K562 (cell line): ENCODE measurements at regions not wholly inside any gene's neighbourhood (a gene's known extent, or its start where the extent isn't known, plus 50 kb on each side); places are given as distances from the start of the nearest gene placed in this dataset.

Experiments
- ATAC-seq: fragments of 200-7000 bp; cut with Tn5 transposase; 3 replicates; pipeline ENCODE4 v1.9.1; 2020; ENCODE audit warnings: moderate library complexity
- BruUV-seq: library from RNA; stranded (reverse); fragments of 400-500 nt; replicated peaks from 2 replicates; lab custom pipeline; 2021; lab: Mats Ljungman, UMichigan
- CTCF ChIA-PET: fragments of 300-600 bp; formaldehyde crosslinking; extraction: SDS; loops from one replicate; lab custom pipeline; 2021; ENCODE audit warnings: low intra/inter-chr PET ratio; lab: Yijun Ruan, JAX
- POLR2A ChIA-PET: fragments of 300-600, 350-650 bp; sonication (Branson Sonifier 250); formaldehyde crosslinking; extraction: SDS; loops from one replicate; lab custom pipeline; 2021; ENCODE audit warnings: antibody characterized with exemption, inconsistent platforms; lab: Yijun Ruan, JAX
- DNase-seq, 4 experiments: peaks; one replicate each; pipeline versions ENCODE4 v3.0.0 to v3.0.0-alpha.2; 2011 to 2018; ENCODE audit warnings: low spot score in 3 of 4, mixed read lengths in 3 of 4; ENCODE audit errors: extremely low read depth in 1 of 4
- FAIRE-seq: peaks from 2 replicates; lab custom pipeline; 2011; peaks lifted over from hg19 to GRCh38; lab: Jason Lieb, UNC
- H2AFZ ChIP-seq: 2 replicates; pipeline ENCODE4 v1.6.0; 2011; ENCODE audit warnings: low read depth, low read length, control low read depth, inconsistent platforms
- H3K27ac ChIP-seq: fragments of 200-600 bp; 3 replicates; pipeline ENCODE4 v1.8.0; 2011; ENCODE audit warnings: low read depth, mild to moderate bottlenecking, control low read depth, inconsistent platforms, low read length, moderate library complexity, mixed read lengths; ENCODE audit errors: extremely low read depth
- H3K27me3 ChIP-seq, 2 experiments: fragments of 300-600 bp in 1 of 2; 2 replicates in 1 of 2; 3 replicates in 1 of 2; pipeline versions ENCODE4 v1.6.0 to v1.8.0; 2011; ENCODE audit warnings: inconsistent platforms in 2 of 2, low read length in 2 of 2, mild to moderate bottlenecking in 1 of 2, mixed read lengths in 1 of 2, moderate library complexity in 1 of 2; ENCODE audit not compliant: control insufficient read depth in 2 of 2, insufficient read depth in 2 of 2
- H3K36me3 ChIP-seq: fragments of 300-600 bp; 3 replicates; pipeline ENCODE4 v1.8.0; 2011; ENCODE audit warnings: mild to moderate bottlenecking, low read length, inconsistent platforms; ENCODE audit not compliant: control insufficient read depth, insufficient read depth
- H3K4me1 ChIP-seq, 2 experiments: fragments of 200-600 bp in 1 of 2; replicated peaks in 1 of 2; 2 replicates in 1 of 2; 3 replicates in 1 of 2; pipeline versions ENCODE4 v1.5.1 to v1.8.0; 2011; ENCODE audit warnings: inconsistent platforms in 2 of 2, low read length in 2 of 2, mild to moderate bottlenecking in 1 of 2, mixed read lengths in 1 of 2, moderate library complexity in 1 of 2; ENCODE audit not compliant: control insufficient read depth in 2 of 2, insufficient read depth in 2 of 2
- H3K4me2 ChIP-seq: 2 replicates; pipeline ENCODE4 v1.6.1; 2011; ENCODE audit warnings: low read length, control low read depth, inconsistent platforms, mixed read lengths; ENCODE audit not compliant: insufficient read depth
- H3K4me3 ChIP-seq: fragments of 200-600 bp; sonication (generic), shearing (Covaris generic); 2 replicates; pipeline ENCODE4 v1.5.1; 2016; ENCODE audit warnings: control low read depth, inconsistent platforms
- H3K79me2 ChIP-seq: fragments of 200-600 bp; 3 replicates; pipeline ENCODE4 v1.8.0; 2011; ENCODE audit warnings: low read length, inconsistent platforms; ENCODE audit not compliant: control insufficient read depth, insufficient read depth
- H3K9ac ChIP-seq, 2 experiments: 2 replicates each; pipeline versions ENCODE4 v1.6.0 to v1.6.1; 2011; ENCODE audit warnings: low read depth in 2 of 2, low read length in 2 of 2, control low read depth in 1 of 2, inconsistent platforms in 1 of 2, mild to moderate bottlenecking in 1 of 2, mixed read lengths in 1 of 2; ENCODE audit not compliant: insufficient read depth in 1 of 2
- H3K9me1 ChIP-seq: one replicate; pipeline ENCODE4 v1.6.0; 2011; ENCODE audit warnings: inconsistent platforms, mild to moderate bottlenecking, low read length, moderate library complexity; ENCODE audit not compliant: control insufficient read depth, insufficient read depth
- H3K9me3 ChIP-seq: replicated peaks from 2 replicates; pipeline ENCODE4 v1.5.1; 2011; ENCODE audit warnings: low read depth, low read length, inconsistent platforms; ENCODE audit not compliant: control insufficient read depth, insufficient read depth
- H4K20me1 ChIP-seq: replicated peaks from 2 replicates; pipeline ENCODE4 v1.6.1; 2011; ENCODE audit warnings: low read length, inconsistent platforms, mixed read lengths; ENCODE audit not compliant: control insufficient read depth, insufficient read depth
- CUX1 ChIP-seq: fragments of 200-800 bp; sonication (Bioruptor generic); IDR thresholded peaks from 2 replicates; pipeline ENCODE4 v1.6.1; 2016; ENCODE audit warnings: missing genetic modification characterization, missing compliant biosample characterization
- GTF2B ChIP-seq: IDR thresholded peaks from 2 replicates; pipeline ENCODE4 v1.6.1; 2011; ENCODE audit not compliant: insufficient read length; ENCODE audit errors: extremely low read depth
- HDGF ChIP-seq: fragments of 450-650 bp; IDR thresholded peaks from 2 replicates; pipeline ENCODE4 v1.6.1; 2016
- HSF4 ChIP-seq: fragments of 250-450 bp; sonication (Bioruptor Pico); IDR thresholded peaks from 2 replicates; pipeline ENCODE4 v2.1.2; 2022; ENCODE audit warnings: mild to moderate bottlenecking, moderate library complexity, borderline replicate concordance
- IRF9 ChIP-seq: fragments of 450-650 bp; IDR thresholded peaks from 2 replicates; pipeline ENCODE4 v1.6.1; 2016; ENCODE audit warnings: missing biosample characterization, missing genetic modification characterization
- MXD1 ChIP-seq: fragments of 250-450 bp; sonication (Bioruptor Pico); IDR thresholded peaks from 2 replicates; pipeline ENCODE4 v1.8.0; 2021; ENCODE audit warnings: borderline replicate concordance, mild to moderate bottlenecking, moderate library complexity; ENCODE audit not compliant: poor library complexity, severe bottlenecking
- OTX1 ChIP-seq: fragments of 450-650 bp; formaldehyde crosslinking; IDR thresholded peaks from 2 replicates; pipeline ENCODE4 v1.4.0; 2022; ENCODE audit warnings: mild to moderate bottlenecking
- RFX7 ChIP-seq: fragments of 250-450 bp; sonication (Bioruptor Pico); IDR thresholded peaks from 2 replicates; pipeline ENCODE4 v1.5.1; 2021; ENCODE audit warnings: mild to moderate bottlenecking
- RNF219 ChIP-seq: fragments of 250-450 bp; sonication (Bioruptor Pico); IDR thresholded peaks from 2 replicates; pipeline ENCODE4 v1.5.0; 2022; ENCODE audit warnings: mild to moderate bottlenecking
- SP2 ChIP-seq: IDR thresholded peaks from 2 replicates; pipeline ENCODE4 v1.6.1; 2011; ENCODE audit warnings: mild to moderate bottlenecking, low read depth, low read length, moderate library complexity; ENCODE audit not compliant: poor library complexity, severe bottlenecking; ENCODE audit errors: extremely low read depth
- TBP ChIP-seq: optimal IDR thresholded peaks from 2 replicates; pipeline ENCODE3; 2011; ENCODE audit warnings: low read depth, low read length, improper control_type of control experiment
- THRAP3 ChIP-seq: fragments of 450-650 bp; IDR thresholded peaks from 2 replicates; pipeline ENCODE4 v1.6.1; 2016; ENCODE audit warnings: mild to moderate bottlenecking, inconsistent platforms, borderline replicate concordance
- ZNF140 ChIP-seq: fragments of 250-450 bp; sonication (Bioruptor Pico); IDR thresholded peaks from 2 replicates; pipeline ENCODE4 v1.8.0; 2021; ENCODE audit warnings: moderate library complexity, mild to moderate bottlenecking, inconsistent platforms
- ZNF217 ChIP-seq: sonication (generic); formaldehyde crosslinking; IDR thresholded peaks from 2 replicates; pipeline ENCODE4 v1.8.0; 2022; ENCODE audit warnings: mild to moderate bottlenecking, missing genetic modification reagents
- ZNF354B ChIP-seq: fragments of 250-450 bp; sonication (Bioruptor Pico); IDR thresholded peaks from 2 replicates; pipeline ENCODE4 v1.4.0; 2020
- WGBS: fragments of 100-300 bp; shearing (Covaris generic); methylation state at CpG from one replicate; pipeline ENCODE4 v1.1.6; 2016; ENCODE audit warnings: low coverage, mixed read lengths; ENCODE audit not compliant: insufficient coverage; ENCODE audit errors: missing lambda C conversion rate; 5-methylcytosine and 5-hydroxymethylcytosine counted together
- in situ Hi-C: fragments of 300-500 bp; cut with MboI; formaldehyde crosslinking; loops from 4 replicates; pipeline ENCODE4 v1.15.0; 2018; ENCODE audit warnings: inconsistent platforms, mixed read lengths
- intact Hi-C: fragments of 100-400 bp; cut with micrococcal nuclease; formaldehyde crosslinking; loops from 2 replicates; pipeline ENCODE4 v1.14.2; 2022

GRCh38 chr3:146889626-146890025 lies 284.5 kb upstream of the PLSCR5 start:
- in situ Hi-C loops, result no loop called here
- Histone ChIP-seq H3K4me3 (no peak overlapping the region), H3K9ac (no peak overlapping the region), H3K9me3 (no peaks in the 10 kb centered on the region), H4K20me1 (no peaks in the 10 kb centered on the region), H3K79me2 (no peaks in the 10 kb centered on the region), H3K27me3 (no peaks in the 10 kb centered on the region), H3K4me1 (no peaks in the 10 kb centered on the region), H2AFZ (no peak overlapping the region), H3K27ac (no peak overlapping the region), H3K36me3 (no peaks in the 10 kb centered on the region), H3K4me2 (no peak overlapping the region), H3K9me1 (no peaks in the 10 kb centered on the region)
- ChIA-PET POLR2A (no interaction called here), CTCF (no interaction called here)
- intact Hi-C loops, result no loop called here
- WGBS, result 0% methylated on average over 1 of the region's 1 CpG
- FAIRE-seq (no peak), ATAC-seq (no peak), DNase-seq (no peak)
- no TSS peak for BruUV-seq
- no peak for TF ChIP-seq OTX1 (CRISPR knock-in tag)
- no peak for TF ChIP-seq MXD1 (CRISPR knock-in tag)
- TF ChIP-seq GTF2B, result no peak
- TF ChIP-seq ZNF354B (CRISPR knock-in tag), result no peak
- TF ChIP-seq HSF4 (CRISPR knock-in tag), result no peak
- no peak for TF ChIP-seq RFX7
- TF ChIP-seq SP2, result no peak
- TF ChIP-seq ZNF140 (CRISPR knock-in tag), result no peak
- TF ChIP-seq THRAP3, result no peak
- no peak for TF ChIP-seq ZNF217
- no peak for TF ChIP-seq HDGF
- no peak for TF ChIP-seq RNF219 (CRISPR knock-in tag)
- no peak for TF ChIP-seq CUX1 (CRISPR knock-in tag)
- TF ChIP-seq TBP, result no peak
- no peak for TF ChIP-seq IRF9 (tag)
